T-cell (primary cell): ENCODE measurements at regions not wholly inside any gene's neighbourhood (a gene's known extent, or its start where the extent isn't known, plus 50 kb on each side); places are given as distances from the start of the nearest gene placed in this dataset.
"Not testable (repeated sequence)": the region's sequence is repeated elsewhere in the genome, so short reads cannot be mapped to it uniquely, and the experiment has no call there.

Experiments
- ATAC-seq, 4 experiments: fragments of 200-7000 bp in 3 of 4; fragments of 150-1000 bp in 1 of 4; cut with Tn5 transposase; replicated peaks in 1 of 4; 1 replicate in 3 of 4; 2 replicates in 1 of 4; pipeline ENCODE4 v1.10.0; 2021; ENCODE audit warnings: moderate library complexity in 3 of 4, mild to moderate bottlenecking in 2 of 4, moderate number of reproducible peaks in 1 of 4
- CTCF ChIA-PET, 2 donors: fragments of 300-600 bp; sonication (Branson Sonifier 250); formaldehyde crosslinking; loops; one replicate each; lab custom pipeline; 2022; ENCODE audit warnings: antibody characterized with exemption in 2 of 2; lab: Charles Lee
- POLR2A ChIA-PET, 2 donors: fragments of 300-600 bp; sonication (Branson Sonifier 250); formaldehyde crosslinking; loops; one replicate each; lab custom pipeline; 2022; ENCODE audit warnings: antibody characterized with exemption in 2 of 2; lab: Charles Lee
- DNase-seq, 35 experiments: peaks; one replicate each; pipeline versions ENCODE4 v3.0.0 to v3.0.0-alpha.2; 2013 to 2023
- H3K27ac ChIP-seq: one replicate; pipeline ENCODE4 v1.5.1; 2013; ENCODE audit warnings: low read length
- H3K27me3 ChIP-seq, 2 experiments: replicated peaks in 1 of 2; 1 replicate in 1 of 2; 2 replicates in 1 of 2; pipeline versions ENCODE4 v1.6.1 to v1.7.0; 2013; ENCODE audit warnings: low read length in 1 of 2, mixed read lengths in 1 of 2; ENCODE audit not compliant: control insufficient read depth in 2 of 2, insufficient read depth in 2 of 2; ENCODE audit errors: extremely low read depth in 1 of 2
- H3K36me3 ChIP-seq, 2 donors: 1 replicate in 1 of 2; 2 replicates in 1 of 2; pipeline versions ENCODE4 v1.6.1 to v1.7.0; 2013; ENCODE audit warnings: low read length in 1 of 2; ENCODE audit not compliant: control insufficient read depth in 2 of 2, insufficient read depth in 1 of 2; ENCODE audit errors: extremely low read depth in 1 of 2
- H3K4me1 ChIP-seq, 2 experiments: 1 replicate in 1 of 2; 2 replicates in 1 of 2; pipeline versions ENCODE4 v1.6.1 to v1.7.0; 2013; ENCODE audit warnings: low read length in 2 of 2, mixed read lengths in 1 of 2; ENCODE audit not compliant: insufficient read depth in 2 of 2, control insufficient read depth in 1 of 2; ENCODE audit errors: extremely low read depth in 1 of 2
- H3K4me3 ChIP-seq, 2 donors: 1 replicate in 1 of 2; 2 replicates in 1 of 2; pipeline versions ENCODE4 v1.5.1 to v1.7.0; 2013; ENCODE audit warnings: mild to moderate bottlenecking in 2 of 2, low read length in 1 of 2, moderate library complexity in 1 of 2; ENCODE audit not compliant: control insufficient read depth in 1 of 2; ENCODE audit errors: extremely low read depth in 1 of 2
- H3K9me3 ChIP-seq: 2 replicates; pipeline ENCODE4 v1.7.0; 2013
- H3K27ac Mint-ChIP-seq, 2 donors: one replicate each; pipeline ENCODE4 v1.8.0; 2020 to 2021; ENCODE audit warnings: mild to moderate bottlenecking in 2 of 2, mixed read lengths in 2 of 2
- H3K27me3 Mint-ChIP-seq, 2 donors: one replicate each; pipeline ENCODE4 v1.8.0; 2021 to 2022; ENCODE audit warnings: mixed read lengths in 2 of 2
- H3K36me3 Mint-ChIP-seq: one replicate; pipeline ENCODE4 v1.8.0; 2021; ENCODE audit warnings: mixed read lengths
- H3K4me1 Mint-ChIP-seq, 3 donors: one replicate each; pipeline ENCODE4 v1.8.0; 2020 to 2022; ENCODE audit warnings: mixed read lengths in 3 of 3, mild to moderate bottlenecking in 1 of 3
- H3K4me3 Mint-ChIP-seq, 3 donors: one replicate each; pipeline ENCODE4 v1.8.0; 2020 to 2022; ENCODE audit warnings: mild to moderate bottlenecking in 3 of 3, mixed read lengths in 3 of 3, moderate library complexity in 3 of 3
- H3K9me3 Mint-ChIP-seq, 3 donors: one replicate each; pipeline ENCODE4 v1.8.0; 2020 to 2022; ENCODE audit warnings: mixed read lengths in 3 of 3
- WGBS: methylation state at CpG from one replicate; pipeline ENCODE4 v1.1.5; 2013; ENCODE audit warnings: missing lambda C conversion rate; ENCODE audit not compliant: insufficient coverage; 5-methylcytosine and 5-hydroxymethylcytosine counted together

DNA sequence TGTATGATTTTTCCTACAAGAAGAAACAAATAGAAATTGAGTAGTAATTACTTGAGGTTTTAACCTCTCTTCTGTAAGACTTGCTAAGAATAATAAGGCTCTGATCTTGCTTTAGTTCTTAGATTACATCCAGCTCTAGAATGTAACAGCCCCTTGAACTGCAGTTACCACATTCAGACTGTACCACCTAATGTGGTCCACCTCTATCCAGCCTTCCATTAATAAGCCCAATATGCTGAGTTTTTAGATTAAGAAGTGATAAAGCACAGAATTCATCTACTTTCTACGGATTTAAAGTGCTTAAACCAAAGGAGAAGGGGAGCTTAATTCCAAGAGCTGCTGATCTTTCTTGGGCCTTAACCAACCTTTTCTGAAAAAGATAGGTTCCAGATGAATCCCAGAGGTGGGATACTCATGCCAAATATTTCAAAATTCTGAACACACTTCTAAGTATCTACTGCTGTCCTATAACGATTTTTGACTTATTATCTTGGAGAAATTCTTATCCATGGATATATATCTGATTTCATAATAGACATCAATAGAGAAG lies 131.5 kb downstream of the ZNF608 start:
- H3K27me3 ChIP-seq = no peaks in the 10 kb centered on the region
- H3K36me3 ChIP-seq = no peaks in the 10 kb centered on the region
- H3K27ac ChIP-seq = no peak overlapping the region
- ChIA-PET CTCF (no interaction called here), POLR2A (no interaction called here)
- Mint-ChIP-seq H3K27ac (no peak overlapping the region), H3K4me3 (no peak overlapping the region), H3K36me3 (no peaks in the 10 kb centered on the region), H3K9me3 (no peaks in the 10 kb centered on the region), H3K4me1 (no peaks in the 10 kb centered on the region), H3K27me3 (peaks cover 0 to 6% of the 10 kb centered on the region in 2 donors)
- no peaks in the 10 kb centered on the region for H3K4me1 ChIP-seq
- 20% methylated on average over 1 of the region's 2 CpGs for WGBS
- no peak for ATAC-seq
- H3K9me3 ChIP-seq = no peaks in the 10 kb centered on the region
- no peak for DNase-seq
- H3K4me3 ChIP-seq = no peak overlapping the region

- H3K27me3 ChIP-seq = no peaks in the 10 kb centered on the region
- no peaks in the 10 kb centered on the region for H3K36me3 ChIP-seq
- H3K27me3 Mint-ChIP-seq = peaks cover 0 to 3% of the 10 kb centered on the region in 2 donors
- H3K9me3 ChIP-seq = no peaks in the 10 kb centered on the region
- H3K36me3 Mint-ChIP-seq = no peaks in the 10 kb centered on the region
- ChIA-PET POLR2A (no interaction called here), CTCF (no interaction called here)
- no peak overlapping the region for H3K27ac ChIP-seq
- no peaks in the 10 kb centered on the region for H3K4me1 ChIP-seq
- ATAC-seq (no peak), DNase-seq (no peak)
- H3K4me1 Mint-ChIP-seq = no peaks in the 10 kb centered on the region
- H3K27ac Mint-ChIP-seq = no peak overlapping the region
- no CpG with 5 or more reads among the region's 1 CpG for WGBS
- H3K4me3 ChIP-seq = no peak overlapping the region
- H3K4me3 Mint-ChIP-seq = no peak overlapping the region
- no peaks in the 10 kb centered on the region for H3K9me3 Mint-ChIP-seq
Measured at GRCh38 chr5:124614105-124614504, 132.3 kb downstream of the ZNF608 start.

- H3K9me3 ChIP-seq = no peaks in the 10 kb centered on the region
- H3K4me1 ChIP-seq = no peaks in the 10 kb centered on the region
- no CpG with 5 or more reads among the region's 3 CpGs for WGBS
- Mint-ChIP-seq H3K9me3 (peaks cover 0 to 3% (median 0%) of the 10 kb centered on the region in 3 donors), H3K4me3 (no peak overlapping the region), H3K4me1 (no peaks in the 10 kb centered on the region), H3K27ac (no peak overlapping the region), H3K27me3 (peaks cover 0 to 3% of the 10 kb centered on the region in 2 donors), H3K36me3 (no peaks in the 10 kb centered on the region)
- H3K36me3 ChIP-seq = no peaks in the 10 kb centered on the region
- DNase-seq (no peak), ATAC-seq (no peak)
- CTCF ChIA-PET = interaction anchor here in 1 of 2 donors (0.5 kb wide), 1 partner anchor 229 kb away, joined by 5 read pairs; no protein-coding TSS in a partner anchor
- POLR2A ChIA-PET = no interaction called here
- H3K27me3 ChIP-seq = no peaks in the 10 kb centered on the region
- H3K27ac ChIP-seq = no peak overlapping the region
- no peak overlapping the region for H3K4me3 ChIP-seq
Measured at GRCh38 chr5:124613273-124613953, 133.0 kb downstream of the ZNF608 start.

GRCh38 chr5:124612023-124612422 lies 134.4 kb downstream of the ZNF608 start:
- no peaks in the 10 kb centered on the region for H3K36me3 ChIP-seq
- ChIA-PET CTCF (no interaction called here), POLR2A (no interaction called here)
- no peak overlapping the region for H3K4me3 ChIP-seq
- peaks cover 0 to 12% of the 10 kb centered on the region in 2 donors for H3K27me3 Mint-ChIP-seq
- no peak overlapping the region for H3K27ac ChIP-seq
- no peaks in the 10 kb centered on the region for H3K36me3 Mint-ChIP-seq
- no peaks in the 10 kb centered on the region for H3K27me3 ChIP-seq
- no CpG with 5 or more reads among the region's 7 CpGs for WGBS
- H3K9me3 Mint-ChIP-seq = peaks cover 0 to 5% (median 0%) of the 10 kb centered on the region in 3 donors
- ATAC-seq = no peak
- no peak overlapping the region for H3K4me3 Mint-ChIP-seq
- DNase-seq = no peak
- H3K4me1 Mint-ChIP-seq = no peaks in the 10 kb centered on the region
- H3K9me3 ChIP-seq = no peaks in the 10 kb centered on the region
- no peak overlapping the region for H3K27ac Mint-ChIP-seq
- no peaks in the 10 kb centered on the region for H3K4me1 ChIP-seq

GRCh38 chr5:124611262-124611661 lies 135.2 kb downstream of the ZNF608 start:
- CTCF ChIA-PET, H3K27ac Mint-ChIP-seq, H3K36me3 Mint-ChIP-seq, H3K9me3 Mint-ChIP-seq, H3K4me1 ChIP-seq, H3K9me3 ChIP-seq, H3K27me3 ChIP-seq, DNase-seq, H3K4me3 ChIP-seq, ATAC-seq, H3K4me3 Mint-ChIP-seq, H3K27ac ChIP-seq, POLR2A ChIA-PET, H3K36me3 ChIP-seq, H3K4me1 Mint-ChIP-seq: not testable (repeated sequence)
- peaks cover 0 to 12% of the 10 kb centered on the region in 2 donors for H3K27me3 Mint-ChIP-seq
- WGBS = no CpG with 5 or more reads among the region's 1 CpG

GRCh38 chr5:124609685-124610084 lies 136.8 kb downstream of the ZNF608 start:
- H3K4me1 Mint-ChIP-seq, H3K27ac Mint-ChIP-seq, CTCF ChIA-PET, POLR2A ChIA-PET, H3K9me3 ChIP-seq, H3K36me3 Mint-ChIP-seq, H3K27me3 ChIP-seq, H3K4me3 ChIP-seq, H3K9me3 Mint-ChIP-seq, ATAC-seq, H3K4me1 ChIP-seq, H3K36me3 ChIP-seq, H3K27ac ChIP-seq, DNase-seq, H3K4me3 Mint-ChIP-seq: not testable (repeated sequence)
- peaks cover 0 to 12% of the 10 kb centered on the region in 2 donors for H3K27me3 Mint-ChIP-seq
- no CpG with 5 or more reads among the region's 1 CpG for WGBS
